ENCODE measurements at regions not wholly inside any gene's neighbourhood (a gene's known extent, or its start where the extent isn't known, plus 50 kb on each side); places are given as distances from the start of the nearest gene placed in this dataset.

GRCh38 chr20:60691966-60692615, 560.0 kb upstream of the CDH4 start:
- Histone ChIP-seq H3K27me3 (ENCODE audit: control insufficient read depth in 5 of 5, insufficient read depth in 4 of 5, low read length in 5 of 5) (no peaks in the 10 kb centered on the region), H3K9ac (ENCODE audit: low read length in 5 of 5) (no peak overlapping the region), H3K4me3 (ENCODE audit: low read depth in 1 of 5, low read length in 5 of 5) (no peak overlapping the region), H3K4me1 (ENCODE audit: control insufficient read depth in 5 of 5, insufficient read depth in 5 of 5, low read length in 5 of 5) (no peaks in the 10 kb centered on the region), H3K27ac (ENCODE audit: low read depth, low read length) (no peak overlapping the region), H3K36me3 (ENCODE audit: control insufficient read depth in 5 of 5, insufficient read depth in 5 of 5, low read length in 5 of 5) (no peaks in the 10 kb centered on the region), H3K9me3 (ENCODE audit: control insufficient read depth in 5 of 5, low read length in 5 of 5) (no peaks in the 10 kb centered on the region)

DNA sequence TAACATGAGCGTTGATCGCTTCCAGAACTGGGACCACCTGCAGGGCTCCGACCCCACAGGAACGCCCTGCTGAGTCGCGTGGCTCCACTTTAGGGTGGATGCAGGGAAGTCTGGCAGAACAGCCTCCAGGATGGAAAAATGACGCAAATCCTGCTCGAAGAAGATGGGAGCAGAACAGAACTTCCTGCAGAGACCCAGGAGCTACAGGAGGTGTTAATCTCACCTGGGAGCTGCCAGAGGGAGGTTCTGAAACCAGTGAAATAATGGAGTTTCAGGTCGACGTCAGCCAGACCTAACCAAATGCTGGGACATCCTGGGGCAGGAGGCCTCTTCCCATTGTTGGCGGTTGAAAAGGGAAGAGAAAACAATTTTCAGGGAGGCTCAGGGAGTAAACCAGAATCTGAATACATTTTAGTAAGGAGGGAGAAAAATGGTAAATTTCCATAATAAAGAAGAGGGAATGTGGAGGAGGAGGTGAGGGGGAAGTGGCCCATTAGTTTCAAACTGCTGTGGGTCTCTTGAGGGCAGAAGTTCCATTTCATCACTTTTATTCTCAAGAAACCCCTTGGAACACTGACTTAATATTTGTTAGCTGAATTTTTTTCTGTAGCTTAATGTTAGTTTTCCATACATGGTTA, 558.4 kb upstream of the CDH4 start:
- H3K36me3 ChIP-seq (ENCODE audit: control insufficient read depth in 5 of 5, insufficient read depth in 5 of 5, low read length in 5 of 5): no peaks in the 10 kb centered on the region
- no peaks in the 10 kb centered on the region for H3K27me3 ChIP-seq (ENCODE audit: control insufficient read depth in 5 of 5, insufficient read depth in 4 of 5, low read length in 5 of 5)
- H3K27ac ChIP-seq (ENCODE audit: low read depth, low read length): no peak overlapping the region
- no peak overlapping the region for H3K9ac ChIP-seq (ENCODE audit: low read length in 5 of 5)
- no peak overlapping the region for H3K4me3 ChIP-seq (ENCODE audit: low read depth in 1 of 5, low read length in 5 of 5)
- no peaks in the 10 kb centered on the region for H3K9me3 ChIP-seq (ENCODE audit: control insufficient read depth in 5 of 5, low read length in 5 of 5)
- H3K4me1 ChIP-seq (ENCODE audit: control insufficient read depth in 5 of 5, insufficient read depth in 5 of 5, low read length in 5 of 5): no peaks in the 10 kb centered on the region

- Histone ChIP-seq H3K4me3 (ENCODE audit: low read depth in 1 of 5, low read length in 5 of 5) (no peak overlapping the region), H3K9me3 (ENCODE audit: control insufficient read depth in 5 of 5, low read length in 5 of 5) (no peaks in the 10 kb centered on the region), H3K36me3 (ENCODE audit: control insufficient read depth in 5 of 5, insufficient read depth in 5 of 5, low read length in 5 of 5) (no peaks in the 10 kb centered on the region), H3K27me3 (ENCODE audit: control insufficient read depth in 5 of 5, insufficient read depth in 4 of 5, low read length in 5 of 5) (no peaks in the 10 kb centered on the region), H3K9ac (ENCODE audit: low read length in 5 of 5) (no peak overlapping the region), H3K4me1 (ENCODE audit: control insufficient read depth in 5 of 5, insufficient read depth in 5 of 5, low read length in 5 of 5) (no peaks in the 10 kb centered on the region), H3K27ac (ENCODE audit: low read depth, low read length) (no peak overlapping the region)
These were observed 557.3 kb upstream of the CDH4 start for GRCh38 chr20:60694763-60695162.

DNA sequence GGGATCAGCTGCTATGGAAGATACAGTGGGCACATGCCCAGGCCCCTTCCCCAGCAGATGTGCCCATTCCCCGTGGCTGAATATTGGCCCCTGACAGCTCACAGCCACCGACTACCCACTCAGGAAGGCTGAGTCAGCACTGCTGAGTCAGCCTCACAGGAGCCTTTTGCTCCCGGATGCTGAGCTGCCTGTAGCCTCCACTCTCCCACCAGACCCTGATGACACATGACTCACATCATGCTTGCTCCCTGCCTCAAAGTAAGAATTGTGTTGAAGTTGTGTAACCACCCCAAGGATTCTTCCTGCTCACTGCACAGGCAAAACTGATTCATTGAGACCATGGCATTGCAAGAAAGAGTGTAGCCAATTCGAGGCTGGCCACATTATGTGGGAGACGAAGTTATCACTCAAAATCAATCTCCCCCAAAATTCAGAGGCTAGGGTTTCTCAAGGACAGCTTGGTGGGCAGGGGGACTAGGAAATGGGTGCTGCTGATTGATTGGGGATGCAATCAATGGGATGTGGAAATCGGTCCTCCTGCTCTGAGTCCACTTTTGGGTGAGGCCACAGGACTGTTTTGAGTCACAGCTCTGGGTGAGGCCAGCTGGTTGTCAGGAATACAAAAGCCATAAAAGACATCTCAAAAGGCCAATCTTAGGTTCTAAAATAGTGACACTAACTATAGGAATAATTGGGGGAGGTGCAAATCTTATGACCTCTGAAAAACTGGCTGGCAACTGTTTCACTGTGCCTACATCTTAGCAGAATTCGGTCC, 556.6 kb upstream of the CDH4 start:
- no peak overlapping the region for H3K27ac ChIP-seq (ENCODE audit: low read depth, low read length)
- H3K27me3 ChIP-seq (ENCODE audit: control insufficient read depth in 5 of 5, insufficient read depth in 4 of 5, low read length in 5 of 5): no peaks in the 10 kb centered on the region
- no peaks in the 10 kb centered on the region for H3K36me3 ChIP-seq (ENCODE audit: control insufficient read depth in 5 of 5, insufficient read depth in 5 of 5, low read length in 5 of 5)
- no peaks in the 10 kb centered on the region for H3K4me1 ChIP-seq (ENCODE audit: control insufficient read depth in 5 of 5, insufficient read depth in 5 of 5, low read length in 5 of 5)
- H3K4me3 ChIP-seq (ENCODE audit: low read depth in 1 of 5, low read length in 5 of 5): no peak overlapping the region
- no peak overlapping the region for H3K9ac ChIP-seq (ENCODE audit: low read length in 5 of 5)
- no peaks in the 10 kb centered on the region for H3K9me3 ChIP-seq (ENCODE audit: control insufficient read depth in 5 of 5, low read length in 5 of 5)

DNA sequence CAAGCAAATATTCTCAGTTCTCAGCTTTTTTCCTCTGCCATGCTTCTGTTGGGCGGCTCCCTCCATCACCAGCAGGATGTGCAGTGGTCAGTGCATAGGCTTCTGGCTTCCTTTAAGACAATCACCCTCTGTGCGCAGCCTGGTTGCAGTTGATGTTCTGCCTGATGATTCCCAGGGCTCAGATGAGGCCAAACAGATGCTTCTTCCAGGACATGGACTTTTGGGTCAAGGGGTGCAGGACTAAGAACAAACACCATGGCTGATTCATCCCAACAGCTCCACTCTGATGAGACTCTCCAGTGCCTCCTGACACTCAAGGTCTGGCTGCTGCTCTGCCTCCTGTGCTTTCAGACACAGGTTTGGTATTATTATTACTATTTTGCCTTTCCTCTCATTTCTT, 554.8 kb upstream of the CDH4 start:
- Histone ChIP-seq H3K9ac (ENCODE audit: low read length in 5 of 5) (no peak overlapping the region), H3K4me1 (ENCODE audit: control insufficient read depth in 5 of 5, insufficient read depth in 5 of 5, low read length in 5 of 5) (no peaks in the 10 kb centered on the region), H3K36me3 (ENCODE audit: control insufficient read depth in 5 of 5, insufficient read depth in 5 of 5, low read length in 5 of 5) (no peaks in the 10 kb centered on the region), H3K4me3 (ENCODE audit: low read depth in 1 of 5, low read length in 5 of 5) (no peak overlapping the region), H3K27me3 (ENCODE audit: control insufficient read depth in 5 of 5, insufficient read depth in 4 of 5, low read length in 5 of 5) (no peaks in the 10 kb centered on the region), H3K27ac (ENCODE audit: low read depth, low read length) (no peak overlapping the region), H3K9me3 (ENCODE audit: control insufficient read depth in 5 of 5, low read length in 5 of 5) (no peaks in the 10 kb centered on the region)

DNA sequence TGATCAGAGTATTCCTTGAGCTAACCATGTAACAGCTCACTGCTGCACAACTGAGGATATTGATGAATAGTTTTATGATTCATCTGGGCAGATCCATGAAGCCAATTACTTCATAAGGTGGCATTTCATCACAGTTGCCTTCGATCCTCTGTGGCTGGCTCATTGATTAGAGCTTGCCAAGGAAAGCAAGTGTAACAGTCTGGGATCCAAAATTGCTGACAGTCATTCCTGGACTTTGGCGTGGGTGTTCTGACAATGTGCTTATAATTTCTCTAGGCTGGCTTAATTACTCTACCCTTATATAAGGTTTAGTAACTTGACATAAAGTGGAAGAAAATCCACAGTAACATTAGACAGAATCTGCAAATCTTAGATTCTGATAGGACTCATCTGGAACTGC, 551.3 kb upstream of the CDH4 start:
- Histone ChIP-seq H3K27me3 (ENCODE audit: control insufficient read depth in 5 of 5, insufficient read depth in 4 of 5, low read length in 5 of 5) (no peaks in the 10 kb centered on the region), H3K9ac (ENCODE audit: low read length in 5 of 5) (no peak overlapping the region), H3K27ac (ENCODE audit: low read depth, low read length) (no peak overlapping the region), H3K36me3 (ENCODE audit: control insufficient read depth in 5 of 5, insufficient read depth in 5 of 5, low read length in 5 of 5) (no peaks in the 10 kb centered on the region), H3K4me3 (ENCODE audit: low read depth in 1 of 5, low read length in 5 of 5) (no peak overlapping the region), H3K4me1 (ENCODE audit: control insufficient read depth in 5 of 5, insufficient read depth in 5 of 5, low read length in 5 of 5) (no peaks in the 10 kb centered on the region), H3K9me3 (ENCODE audit: control insufficient read depth in 5 of 5, low read length in 5 of 5) (no peaks in the 10 kb centered on the region)

DNA sequence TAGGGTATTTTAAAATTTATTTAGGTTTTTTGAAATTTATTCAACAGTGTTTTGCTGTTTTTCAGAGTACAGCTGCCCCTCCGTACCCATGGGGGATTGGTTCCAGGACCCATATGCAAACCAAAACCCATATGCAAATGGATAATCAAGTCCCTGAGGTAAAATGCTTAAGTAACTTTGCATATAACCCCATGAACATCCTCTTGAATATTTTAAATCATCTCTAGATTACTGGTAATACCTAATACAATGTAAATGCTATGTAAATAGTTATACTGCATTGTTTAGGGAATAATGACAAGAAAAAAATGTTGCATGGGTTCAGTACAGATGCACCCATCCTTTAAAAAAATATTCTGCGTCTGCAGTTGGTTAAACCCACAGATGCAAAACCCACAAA, 547.9 kb upstream of the CDH4 start:
- no peak overlapping the region for H3K27ac ChIP-seq (ENCODE audit: low read depth, low read length)
- H3K36me3 ChIP-seq (ENCODE audit: control insufficient read depth in 5 of 5, insufficient read depth in 5 of 5, low read length in 5 of 5): no peaks in the 10 kb centered on the region
- H3K9me3 ChIP-seq (ENCODE audit: control insufficient read depth in 5 of 5, low read length in 5 of 5): no peaks in the 10 kb centered on the region
- no peaks in the 10 kb centered on the region for H3K27me3 ChIP-seq (ENCODE audit: control insufficient read depth in 5 of 5, insufficient read depth in 4 of 5, low read length in 5 of 5)
- no peaks in the 10 kb centered on the region for H3K4me1 ChIP-seq (ENCODE audit: control insufficient read depth in 5 of 5, insufficient read depth in 5 of 5, low read length in 5 of 5)
- H3K4me3 ChIP-seq (ENCODE audit: low read depth in 1 of 5, low read length in 5 of 5): no peak overlapping the region
- H3K9ac ChIP-seq (ENCODE audit: low read length in 5 of 5): no peak overlapping the region

GRCh38 chr20:60713396-60713795, 538.7 kb upstream of the CDH4 start:
- Histone ChIP-seq H3K4me3 (ENCODE audit: low read depth in 1 of 5, low read length in 5 of 5) (no peak overlapping the region), H3K27ac (ENCODE audit: low read depth, low read length) (no peak overlapping the region), H3K4me1 (ENCODE audit: control insufficient read depth in 5 of 5, insufficient read depth in 5 of 5, low read length in 5 of 5) (no peaks in the 10 kb centered on the region), H3K27me3 (ENCODE audit: control insufficient read depth in 5 of 5, insufficient read depth in 4 of 5, low read length in 5 of 5) (no peaks in the 10 kb centered on the region), H3K9ac (ENCODE audit: low read length in 5 of 5) (no peak overlapping the region), H3K9me3 (ENCODE audit: control insufficient read depth in 5 of 5, low read length in 5 of 5) (peaks cover 0 to 3% (median 0%) of the 10 kb centered on the region in 5 donors), H3K36me3 (ENCODE audit: control insufficient read depth in 5 of 5, insufficient read depth in 5 of 5, low read length in 5 of 5) (no peaks in the 10 kb centered on the region)

- Histone ChIP-seq H3K4me3 (ENCODE audit: low read depth in 1 of 5, low read length in 5 of 5) (no peak overlapping the region), H3K27ac (ENCODE audit: low read depth, low read length) (no peak overlapping the region), H3K27me3 (ENCODE audit: control insufficient read depth in 5 of 5, insufficient read depth in 4 of 5, low read length in 5 of 5) (no peaks in the 10 kb centered on the region), H3K9ac (ENCODE audit: low read length in 5 of 5) (no peak overlapping the region), H3K36me3 (ENCODE audit: control insufficient read depth in 5 of 5, insufficient read depth in 5 of 5, low read length in 5 of 5) (no peaks in the 10 kb centered on the region), H3K9me3 (ENCODE audit: control insufficient read depth in 5 of 5, low read length in 5 of 5) (peaks cover 0 to 3% (median 0%) of the 10 kb centered on the region in 5 donors), H3K4me1 (ENCODE audit: control insufficient read depth in 5 of 5, insufficient read depth in 5 of 5, low read length in 5 of 5) (no peaks in the 10 kb centered on the region)
These were observed 536.9 kb upstream of the CDH4 start for GRCh38 chr20:60715172-60715571.

DNA sequence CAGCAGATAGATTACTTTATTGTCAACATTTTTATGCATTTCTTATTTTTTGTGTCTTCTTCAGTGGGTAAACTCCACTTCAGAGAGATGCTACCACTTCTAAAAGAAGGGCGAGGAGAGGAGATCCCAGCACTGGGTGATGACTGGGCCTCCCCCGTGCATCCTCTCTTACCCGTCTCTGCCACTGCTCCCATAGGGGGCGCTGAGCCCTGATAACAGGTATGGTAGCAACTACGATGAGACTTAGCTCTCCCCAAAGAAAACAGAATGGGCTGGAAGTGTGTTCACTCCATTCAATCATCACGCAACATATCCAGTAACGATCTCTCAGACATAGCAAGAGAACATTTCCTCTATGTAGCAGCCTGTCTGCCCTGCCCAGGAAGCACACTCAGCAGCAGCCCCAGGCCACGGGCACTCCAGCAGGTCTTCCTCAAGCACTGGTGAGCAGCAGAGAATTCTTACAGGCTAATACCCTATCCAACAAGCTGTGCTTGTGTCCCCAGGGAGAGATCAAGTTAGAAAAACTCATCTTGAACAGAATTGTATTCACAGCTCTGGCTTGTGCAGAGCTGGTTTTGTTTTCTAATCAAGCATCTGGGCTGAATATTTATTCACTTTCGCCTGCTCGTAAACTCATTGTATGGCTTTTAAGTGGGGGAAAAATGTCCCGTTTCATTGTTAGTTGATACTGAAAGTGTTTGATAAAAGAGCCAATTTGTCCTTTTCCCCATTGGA, 533.1 kb upstream of the CDH4 start:
- H3K27me3 ChIP-seq (ENCODE audit: control insufficient read depth in 5 of 5, insufficient read depth in 4 of 5, low read length in 5 of 5): no peaks in the 10 kb centered on the region
- no peak overlapping the region for H3K9ac ChIP-seq (ENCODE audit: low read length in 5 of 5)
- H3K4me3 ChIP-seq (ENCODE audit: low read depth in 1 of 5, low read length in 5 of 5): no peak overlapping the region
- H3K4me1 ChIP-seq (ENCODE audit: control insufficient read depth in 5 of 5, insufficient read depth in 5 of 5, low read length in 5 of 5): no peaks in the 10 kb centered on the region
- H3K36me3 ChIP-seq (ENCODE audit: control insufficient read depth in 5 of 5, insufficient read depth in 5 of 5, low read length in 5 of 5): no peaks in the 10 kb centered on the region
- H3K27ac ChIP-seq (ENCODE audit: low read depth, low read length): no peak overlapping the region
- peaks cover 0 to 3% (median 0%) of the 10 kb centered on the region in 5 donors for H3K9me3 ChIP-seq (ENCODE audit: control insufficient read depth in 5 of 5, low read length in 5 of 5)
